ENCODE measurements at regions not wholly inside any gene's neighbourhood (a gene's known extent, or its start where the extent isn't known, plus 50 kb on each side); places are given as distances from the start of the nearest gene placed in this dataset.

GRCh38 chr21:16366207-16366606 is 636.4 kb downstream of the USP25 start:
- H3K27ac ChIP-seq: no peak overlapping the region
- DNase-seq: no peak
- H3K9me3 ChIP-seq (ENCODE audit: severe bottlenecking): no peaks in the 10 kb centered on the region
- H3K4me3 ChIP-seq (ENCODE audit: low read depth, low read length): no peak overlapping the region
- no peaks in the 10 kb centered on the region for H3K36me3 ChIP-seq
- no peak for TF ChIP-seq CTCF (IDR thresholded peaks at IDR 0.05; ENCODE audit: low read depth, low read length)
- no peaks in the 10 kb centered on the region for H3K27me3 ChIP-seq (ENCODE audit: insufficient read depth, low read depth, severe bottlenecking)

GRCh38 chr21:16367079-16367478 is 637.3 kb downstream of the USP25 start:
- Histone ChIP-seq H3K36me3 (no peaks in the 10 kb centered on the region), H3K9me3 (ENCODE audit: severe bottlenecking) (no peaks in the 10 kb centered on the region), H3K27ac (no peak overlapping the region), H3K4me3 (ENCODE audit: low read depth, low read length) (no peak overlapping the region), H3K27me3 (ENCODE audit: insufficient read depth, low read depth, severe bottlenecking) (no peaks in the 10 kb centered on the region)
- no peak for TF ChIP-seq CTCF (IDR thresholded peaks at IDR 0.05; ENCODE audit: low read depth, low read length)
- no peak for DNase-seq

- no peak for TF ChIP-seq CTCF (IDR thresholded peaks at IDR 0.05; ENCODE audit: low read depth, low read length)
- Histone ChIP-seq H3K9me3 (ENCODE audit: severe bottlenecking) (no peaks in the 10 kb centered on the region), H3K36me3 (no peaks in the 10 kb centered on the region), H3K4me3 (ENCODE audit: low read depth, low read length) (no peak overlapping the region), H3K27me3 (ENCODE audit: insufficient read depth, low read depth, severe bottlenecking) (no peaks in the 10 kb centered on the region), H3K27ac (no peak overlapping the region)
- no peak for DNase-seq
Measured at GRCh38 chr21:16370186-16370585, 640.4 kb downstream of the USP25 start.

- no peak for DNase-seq
- Histone ChIP-seq H3K4me3 (ENCODE audit: low read depth, low read length) (no peak overlapping the region), H3K27ac (no peak overlapping the region), H3K9me3 (ENCODE audit: severe bottlenecking) (no peaks in the 10 kb centered on the region), H3K27me3 (ENCODE audit: insufficient read depth, low read depth, severe bottlenecking) (no peaks in the 10 kb centered on the region), H3K36me3 (no peaks in the 10 kb centered on the region)
- no peak for TF ChIP-seq CTCF (IDR thresholded peaks at IDR 0.05; ENCODE audit: low read depth, low read length)
Measured at GRCh38 chr21:16372586-16372985, 642.8 kb downstream of the USP25 start.

- no peak overlapping the region for H3K27ac ChIP-seq
- DNase-seq: no peak
- no peak for TF ChIP-seq CTCF (IDR thresholded peaks at IDR 0.05; ENCODE audit: low read depth, low read length)
- no peaks in the 10 kb centered on the region for H3K27me3 ChIP-seq (ENCODE audit: insufficient read depth, low read depth, severe bottlenecking)
- no peaks in the 10 kb centered on the region for H3K36me3 ChIP-seq
- no peak overlapping the region for H3K4me3 ChIP-seq (ENCODE audit: low read depth, low read length)
- no peaks in the 10 kb centered on the region for H3K9me3 ChIP-seq (ENCODE audit: severe bottlenecking)
Measured at GRCh38 chr21:16376673-16377072, 646.9 kb downstream of the USP25 start.

GRCh38 chr21:16377120-16377658 is 647.4 kb downstream of the USP25 start:
- no peak overlapping the region for H3K27ac ChIP-seq
- no peak for TF ChIP-seq CTCF (IDR thresholded peaks at IDR 0.05; ENCODE audit: low read depth, low read length)
- no peak for DNase-seq

More at GRCh38 chr21:16377120-16377658, 647.4 kb downstream of the USP25 start:
- Histone ChIP-seq H3K27me3 (ENCODE audit: insufficient read depth, low read depth, severe bottlenecking) (no peaks in the 10 kb centered on the region), H3K9me3 (ENCODE audit: severe bottlenecking) (no peaks in the 10 kb centered on the region), H3K4me3 (ENCODE audit: low read depth, low read length) (no peak overlapping the region), H3K36me3 (no peaks in the 10 kb centered on the region)
